ENCODE measurements at regions not wholly inside any gene's neighbourhood (a gene's known extent, or its start where the extent isn't known, plus 50 kb on each side); places are given as distances from the start of the nearest gene placed in this dataset.

- TF ChIP-seq CTCF (conservative IDR thresholded peaks at IDR 0.05; ENCODE audit: low read length) (no peak), EZH2phosphoT487 (IDR thresholded peaks at IDR 0.05; ENCODE audit: borderline replicate concordance, low read depth, low read length) (no peak)
- CTCF ChIA-PET (ENCODE audit: unreplicated experiment): no interaction called here
- BruUV-seq (replicated peaks): no TSS peak
Measured at GRCh38 chr2:136505462-136505861, 259.9 kb upstream of the THSD7B start.

DNA sequence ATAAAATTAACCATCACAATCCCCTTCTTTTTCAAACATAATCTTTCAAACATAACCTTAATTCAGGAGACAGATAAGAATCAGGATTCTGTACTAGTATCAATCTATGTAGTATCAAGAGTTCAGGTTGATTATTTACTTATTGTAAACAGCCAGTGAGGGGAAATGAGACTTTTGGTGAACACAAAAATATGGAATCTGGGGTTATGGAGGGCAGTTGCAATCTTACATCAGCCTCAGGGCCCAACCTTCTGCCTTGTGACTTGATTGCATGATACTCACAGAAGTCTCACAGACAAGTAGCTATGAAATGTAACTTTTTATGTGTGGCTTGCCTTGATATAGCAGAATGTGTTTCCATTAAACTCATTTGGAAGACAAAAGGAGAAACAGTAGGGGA is 262.7 kb upstream of the THSD7B start:
- intact Hi-C loops (cut with micrococcal nuclease; ENCODE audit: unreplicated experiment): no loop called here
- Histone ChIP-seq H3K27ac (ENCODE audit: low read depth, low read length, poor library complexity, severe bottlenecking) (no peak overlapping the region), H4K20me1 (ENCODE audit: insufficient read depth, low read length) (no peaks in the 10 kb centered on the region), H3K36me3 (ENCODE audit: insufficient read depth, low read length) (no peaks in the 10 kb centered on the region), H3K79me2 (ENCODE audit: insufficient read depth, low read depth, low read length) (no peaks in the 10 kb centered on the region), H3K4me2 (ENCODE audit: low read length) (no peak overlapping the region), H2AFZ (ENCODE audit: low read length) (no peak overlapping the region), H3K9me3 (ENCODE audit: low read length) (no peaks in the 10 kb centered on the region), H3K4me3 (ENCODE audit: low read depth, low read length, poor library complexity, severe bottlenecking) (no peak overlapping the region), H3K4me1 (ENCODE audit: insufficient read depth, low read length, poor library complexity, severe bottlenecking) (no peaks in the 10 kb centered on the region), H3K9me2 (ENCODE audit: insufficient read depth, low read length) (no peaks in the 10 kb centered on the region)
- CTCF ChIA-PET (ENCODE audit: unreplicated experiment): no interaction called here
- no peak for DNase-seq (ENCODE audit: low spot score)
- TF ChIP-seq EZH2phosphoT487 (IDR thresholded peaks at IDR 0.05; ENCODE audit: borderline replicate concordance, low read depth, low read length) (no peak), CTCF (conservative IDR thresholded peaks at IDR 0.05; ENCODE audit: low read length) (no peak)
- no TSS peak for BruUV-seq (replicated peaks)
- POLR2A ChIA-PET: interaction anchor here (1.1 kb wide), 1 partner anchor 39 kb away, joined by 3 read pairs; no protein-coding TSS in a partner anchor

More at GRCh38 chr2:136505462-136505861, 259.9 kb upstream of the THSD7B start:
- no peak overlapping the region for H3K4me2 ChIP-seq (ENCODE audit: low read length)
- no peaks in the 10 kb centered on the region for H3K4me1 ChIP-seq (ENCODE audit: insufficient read depth, low read length, poor library complexity, severe bottlenecking)
- H3K9me2 ChIP-seq (ENCODE audit: insufficient read depth, low read length): no peaks in the 10 kb centered on the region
- intact Hi-C loops (cut with micrococcal nuclease; ENCODE audit: unreplicated experiment): no loop called here
- H2AFZ ChIP-seq (ENCODE audit: low read length): no peak overlapping the region
- POLR2A ChIA-PET: no interaction called here
- DNase-seq (ENCODE audit: low spot score): no peak
- H3K36me3 ChIP-seq (ENCODE audit: insufficient read depth, low read length): no peaks in the 10 kb centered on the region
- no peaks in the 10 kb centered on the region for H4K20me1 ChIP-seq (ENCODE audit: insufficient read depth, low read length)
- no peak overlapping the region for H3K4me3 ChIP-seq (ENCODE audit: low read depth, low read length, poor library complexity, severe bottlenecking)
- no peaks in the 10 kb centered on the region for H3K79me2 ChIP-seq (ENCODE audit: insufficient read depth, low read depth, low read length)
- no peaks in the 10 kb centered on the region for H3K9me3 ChIP-seq (ENCODE audit: low read length)
- no peak overlapping the region for H3K27ac ChIP-seq (ENCODE audit: low read depth, low read length, poor library complexity, severe bottlenecking)

DNA sequence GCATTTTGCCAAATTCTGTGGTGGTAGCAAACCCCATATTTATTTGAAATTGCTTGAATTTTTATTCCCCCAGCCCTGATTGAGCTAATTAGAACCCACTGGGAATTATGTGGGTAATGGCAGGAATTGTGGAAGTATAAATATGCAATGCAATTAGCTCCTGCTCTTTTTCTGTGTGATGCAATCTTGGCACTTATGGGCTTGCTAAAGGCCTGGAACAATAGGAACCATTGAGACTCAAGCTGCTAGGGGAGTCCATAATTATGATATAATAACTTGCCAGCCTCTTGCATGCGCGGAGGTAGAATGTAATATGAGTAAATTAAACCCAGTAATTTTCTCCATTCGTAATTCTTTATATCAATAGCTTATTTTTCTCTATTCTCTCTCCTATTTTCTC is 267.6 kb upstream of the THSD7B start:
- H3K9me2 ChIP-seq (ENCODE audit: insufficient read depth, low read length): no peaks in the 10 kb centered on the region
- H3K4me2 ChIP-seq (ENCODE audit: low read length): no peak overlapping the region
- no TSS peak for BruUV-seq (replicated peaks)
- H3K27ac ChIP-seq (ENCODE audit: low read depth, low read length, poor library complexity, severe bottlenecking): no peak overlapping the region
- intact Hi-C loops (cut with micrococcal nuclease; ENCODE audit: unreplicated experiment): no loop called here
- ChIA-PET POLR2A (interaction anchor here (0.7 to 1.4 kb wide), 2 partner anchors 10 to 16 kb away, joined by 3 read pairs; no protein-coding TSS in a partner anchor), CTCF (ENCODE audit: unreplicated experiment) (no interaction called here)
- H3K79me2 ChIP-seq (ENCODE audit: insufficient read depth, low read depth, low read length): no peaks in the 10 kb centered on the region
- TF ChIP-seq EZH2phosphoT487 (IDR thresholded peaks at IDR 0.05; ENCODE audit: borderline replicate concordance, low read depth, low read length): no peak
- TF ChIP-seq CTCF (conservative IDR thresholded peaks at IDR 0.05; ENCODE audit: low read length): no peak
- H3K9me3 ChIP-seq (ENCODE audit: low read length): no peaks in the 10 kb centered on the region
- H3K4me3 ChIP-seq (ENCODE audit: low read depth, low read length, poor library complexity, severe bottlenecking): no peak overlapping the region
- no peaks in the 10 kb centered on the region for H3K4me1 ChIP-seq (ENCODE audit: insufficient read depth, low read length, poor library complexity, severe bottlenecking)
- no peaks in the 10 kb centered on the region for H4K20me1 ChIP-seq (ENCODE audit: insufficient read depth, low read length)
- H3K36me3 ChIP-seq (ENCODE audit: insufficient read depth, low read length): no peaks in the 10 kb centered on the region
- H2AFZ ChIP-seq (ENCODE audit: low read length): no peak overlapping the region
- no peak for DNase-seq (ENCODE audit: low spot score)
